Esophagus muscularis mucosa (tissue), 4 donors: ENCODE measurements at regions not wholly inside any gene's neighbourhood (a gene's known extent, or its start where the extent isn't known, plus 50 kb on each side); places are given as distances from the start of the nearest gene placed in this dataset.

ENCODE experiments used
- CTCF ChIP-seq, 3 experiments: fragments of 200-600 bp in 2 of 3; fragments of 450-650 bp in 1 of 3; sonication (generic) in 2 of 3; IDR thresholded peaks; one replicate each; pipeline ENCODE4 v1.5.1; 2017 to 2019; ENCODE audit warnings: antibody characterized with exemption in 3 of 3, mild to moderate bottlenecking in 2 of 3, moderate library complexity in 1 of 3
- EP300 ChIP-seq: sonication (generic); formaldehyde crosslinking; IDR thresholded peaks from one replicate; pipeline ENCODE4 v1.6.1; 2017; ENCODE audit warnings: antibody characterized with exemption
- POLR2A ChIP-seq: fragments of 450-650 bp; IDR thresholded peaks from one replicate; pipeline ENCODE4 v1.6.1; 2017; ENCODE audit warnings: antibody characterized with exemption, moderate library complexity, mild to moderate bottlenecking, low read depth
- POLR2AphosphoS5 ChIP-seq, 2 donors: sonication (generic); formaldehyde crosslinking; IDR thresholded peaks; one replicate each; pipeline ENCODE4 v1.6.1; 2017; ENCODE audit warnings: antibody characterized with exemption in 2 of 2

- no peak for TF ChIP-seq EP300
- TF ChIP-seq CTCF (IDR thresholded peaks at IDR 0.05), result no peak
- TF ChIP-seq POLR2A, result no peak
- TF ChIP-seq POLR2AphosphoS5 (IDR thresholded peaks at IDR 0.05), result no peak
Measured at GRCh38 chr3:31248563-31248992, 284.1 kb upstream of the STT3B start.
